ENCODE measurements at regions not wholly inside any gene's neighbourhood (a gene's known extent, or its start where the extent isn't known, plus 50 kb on each side); places are given as distances from the start of the nearest gene placed in this dataset.

- no peak for DNase-seq (ENCODE audit: low read depth)
Measured at GRCh38 chr3:22476976-22477375, 726.0 kb upstream of the ZNF385D start.

- DNase-seq (ENCODE audit: low read depth) = no peak
Measured at GRCh38 chr3:22485954-22486353, 717.2 kb upstream of the UBE2E2 start.

DNA sequence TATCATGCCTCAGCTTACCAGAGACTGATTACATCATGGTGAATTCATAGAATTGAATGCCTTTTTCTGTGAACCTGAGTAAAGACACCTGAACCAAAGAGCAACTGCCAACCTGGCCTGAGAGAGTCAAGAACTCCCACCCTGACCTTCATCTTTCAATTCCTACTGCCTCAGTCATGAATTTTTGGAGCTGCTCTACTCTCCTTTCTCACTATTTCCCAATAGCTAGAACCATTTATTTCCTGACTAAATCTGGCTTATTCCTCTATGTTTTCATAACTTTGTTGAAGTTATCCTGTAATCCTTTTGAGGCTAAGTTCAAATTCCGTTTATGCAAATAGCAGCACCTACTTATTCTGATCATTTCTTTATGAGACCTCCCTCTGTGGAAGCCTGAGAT is 712.4 kb upstream of the UBE2E2 start:
- no peak for DNase-seq (ENCODE audit: low read depth)

DNA sequence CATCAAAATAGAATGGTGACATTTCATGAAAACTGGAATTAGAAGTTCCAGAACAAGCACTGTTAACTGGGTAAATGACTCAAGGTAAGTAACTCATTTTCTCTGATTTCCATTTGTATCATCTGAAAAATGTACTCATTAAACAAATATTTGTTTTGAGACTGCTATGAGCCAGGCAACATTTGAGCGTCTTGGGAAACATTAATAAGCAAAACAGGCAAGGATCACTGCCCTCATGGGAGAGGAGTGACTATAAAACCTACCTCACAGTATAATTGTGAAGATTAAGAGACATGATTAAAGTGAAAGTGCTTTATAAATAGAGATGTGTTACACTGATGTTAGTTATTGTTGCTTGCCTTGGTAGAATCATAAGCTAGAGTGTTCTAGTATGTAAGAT is 711.8 kb upstream of the UBE2E2 start:
- DNase-seq (ENCODE audit: low read depth) = no peak

DNA sequence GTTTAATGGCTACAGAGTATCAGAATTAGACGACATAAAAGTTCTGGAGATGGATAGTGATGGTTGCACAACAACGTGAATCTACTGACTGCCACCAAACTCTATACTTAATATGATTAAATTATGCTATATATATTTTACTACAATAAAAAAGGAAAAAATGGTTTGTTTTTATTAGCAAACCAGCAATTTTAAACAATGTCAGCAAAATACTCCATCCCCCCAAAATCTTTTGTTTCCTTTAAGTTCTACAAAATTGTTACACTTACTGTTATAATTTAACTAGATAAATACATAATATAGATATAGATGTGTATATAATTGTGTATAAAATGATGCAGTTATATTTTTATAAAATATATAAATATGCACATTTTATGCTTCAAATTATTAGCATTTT is 710.8 kb upstream of the UBE2E2 start:
- DNase-seq (ENCODE audit: low read depth) = no peak

GRCh38 chr3:22495241-22495640 is 707.9 kb upstream of the UBE2E2 start:
- DNase-seq (ENCODE audit: low read depth) = no peak

GRCh38 chr3:22495791-22496190 is 707.3 kb upstream of the UBE2E2 start:
- DNase-seq (ENCODE audit: low read depth) = no peak

DNA sequence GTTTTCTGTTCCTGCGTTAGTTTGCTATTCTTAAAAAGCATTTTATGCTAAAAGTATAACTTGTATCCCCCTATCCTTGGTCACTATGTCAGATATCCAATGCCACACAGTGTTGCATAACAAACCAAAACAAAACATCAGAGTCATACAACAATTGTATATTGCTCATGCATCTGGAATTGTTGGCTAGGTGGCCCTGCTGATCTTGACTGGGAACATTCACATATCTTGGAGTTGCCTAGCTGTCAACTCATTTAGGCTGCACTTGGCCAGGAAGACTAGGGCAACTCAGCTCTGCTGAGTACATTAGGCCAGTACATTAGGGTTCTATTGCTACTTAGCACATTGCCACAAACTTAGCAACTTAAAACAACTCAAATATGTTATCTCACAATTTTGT is 706.5 kb upstream of the UBE2E2 start:
- no peak for DNase-seq (ENCODE audit: low read depth)

GRCh38 chr3:22506871-22507270 is 696.3 kb upstream of the UBE2E2 start:
- no peak for DNase-seq (ENCODE audit: low read depth)

DNA sequence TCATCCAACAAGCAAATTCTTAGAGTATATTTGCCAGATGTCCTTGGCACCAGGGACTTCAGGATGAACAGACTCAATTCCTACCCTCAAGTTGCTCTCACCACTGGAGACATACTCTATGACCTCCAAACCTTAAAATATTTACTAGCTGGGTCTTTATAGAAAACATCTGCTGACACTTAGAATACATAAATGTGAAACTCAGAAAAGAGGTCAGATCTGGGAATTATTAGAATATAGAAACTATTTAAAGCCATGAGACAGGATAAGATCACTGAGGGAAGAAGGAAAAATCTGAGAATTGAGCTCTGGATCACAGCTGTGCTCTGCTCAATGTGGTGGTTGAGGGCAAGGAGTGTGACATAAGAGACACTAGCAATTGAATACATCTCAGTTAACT is 695.4 kb upstream of the UBE2E2 start:
- no peak for DNase-seq (ENCODE audit: low read depth)

DNA sequence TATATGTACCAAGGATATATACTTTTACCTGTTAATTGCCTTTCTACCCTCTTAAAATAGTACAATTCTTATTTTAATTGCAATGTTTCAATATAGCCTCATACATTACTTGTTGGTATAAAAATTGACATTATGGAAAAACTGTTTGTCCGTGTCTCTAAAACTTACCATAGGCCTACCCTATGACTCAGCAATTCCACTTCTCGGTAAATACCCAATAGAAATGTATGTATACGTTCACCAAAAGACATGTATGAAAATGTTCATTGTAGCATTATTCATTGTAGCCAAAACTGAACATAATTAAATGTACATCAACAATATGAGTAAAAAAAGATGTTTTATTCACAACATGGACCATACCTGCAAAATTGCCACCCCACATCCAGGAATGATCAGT is 679.2 kb upstream of the UBE2E2 start:
- no peak for DNase-seq (ENCODE audit: low read depth)

GRCh38 chr3:22526266-22526837 is 676.8 kb upstream of the UBE2E2 start:
- DNase-seq (ENCODE audit: low read depth) = no peak

DNA sequence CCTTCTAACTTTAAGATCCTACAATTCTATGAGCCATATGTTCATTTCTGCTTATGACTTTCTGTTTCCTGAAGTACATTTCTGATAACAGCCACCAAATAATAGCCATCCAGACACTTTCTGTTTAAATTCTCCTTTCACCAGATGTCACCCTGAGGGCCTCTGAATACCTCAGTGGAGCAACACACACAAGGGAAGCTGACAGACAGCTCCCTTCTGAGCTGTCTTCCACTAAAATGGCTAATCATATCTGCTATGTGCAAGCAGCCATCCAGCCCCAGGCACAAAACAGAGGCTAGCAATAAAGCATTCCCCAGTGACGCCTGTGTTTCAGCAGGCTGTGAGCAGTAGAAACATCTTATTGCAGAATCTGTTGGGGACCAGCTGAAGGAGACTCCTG is 666.6 kb upstream of the UBE2E2 start:
- no peak for DNase-seq (ENCODE audit: low read depth)

DNA sequence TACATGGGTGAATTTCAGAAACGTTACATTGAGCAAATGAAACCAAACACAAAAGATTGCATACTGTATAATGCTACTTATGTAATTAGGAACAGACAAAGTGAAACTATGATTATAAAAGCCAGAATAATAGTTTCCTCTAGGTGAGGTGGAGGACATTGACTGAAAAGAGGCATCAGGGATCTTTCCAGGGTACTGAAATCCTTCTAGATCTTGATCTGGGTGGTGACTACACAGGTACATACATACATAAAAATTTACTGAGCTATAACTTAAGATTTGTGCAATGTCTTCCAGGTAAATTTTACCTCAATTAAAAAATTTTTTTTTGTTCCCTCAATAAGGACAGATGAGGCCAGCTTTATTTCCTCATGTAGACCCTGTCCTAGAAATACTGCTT is 665.6 kb upstream of the UBE2E2 start:
- no peak for DNase-seq (ENCODE audit: low read depth)

- DNase-seq (ENCODE audit: low read depth) = no peak
Measured at GRCh38 chr3:22542311-22542710, 660.8 kb upstream of the UBE2E2 start.

- DNase-seq (ENCODE audit: low read depth) = no peak
Measured at GRCh38 chr3:22555753-22556435, 647.2 kb upstream of the UBE2E2 start.

- no peak for DNase-seq (ENCODE audit: low read depth)
Measured at GRCh38 chr3:22565393-22565792, 637.7 kb upstream of the UBE2E2 start.

GRCh38 chr3:22568285-22568684 is 634.8 kb upstream of the UBE2E2 start:
- DNase-seq (ENCODE audit: low read depth) = no peak

DNA sequence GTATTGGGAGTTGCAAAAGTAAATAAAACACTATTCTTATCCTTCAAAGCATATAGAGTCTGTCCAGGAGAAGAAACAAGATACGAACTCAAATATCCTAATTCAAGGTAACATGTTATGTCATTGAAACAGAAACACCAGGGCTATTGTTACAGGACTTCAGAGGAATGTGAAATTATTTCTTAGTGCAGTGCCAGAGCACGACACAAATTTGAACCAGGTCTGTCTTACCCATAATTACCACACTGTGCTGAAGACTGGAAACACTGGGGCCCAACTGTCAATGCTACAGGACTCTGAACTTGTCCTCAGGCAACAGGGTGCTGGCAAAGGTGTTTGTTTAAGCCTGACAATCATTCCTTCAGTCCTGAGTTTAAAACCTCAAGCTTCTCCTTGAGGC is 633.6 kb upstream of the UBE2E2 start:
- no peak for DNase-seq (ENCODE audit: low read depth)

- DNase-seq (ENCODE audit: low read depth) = no peak
Measured at GRCh38 chr3:22581007-22581406, 622.1 kb upstream of the UBE2E2 start.

- no peak for DNase-seq (ENCODE audit: low read depth)
Measured at GRCh38 chr3:22582266-22582665, 620.9 kb upstream of the UBE2E2 start.

DNA sequence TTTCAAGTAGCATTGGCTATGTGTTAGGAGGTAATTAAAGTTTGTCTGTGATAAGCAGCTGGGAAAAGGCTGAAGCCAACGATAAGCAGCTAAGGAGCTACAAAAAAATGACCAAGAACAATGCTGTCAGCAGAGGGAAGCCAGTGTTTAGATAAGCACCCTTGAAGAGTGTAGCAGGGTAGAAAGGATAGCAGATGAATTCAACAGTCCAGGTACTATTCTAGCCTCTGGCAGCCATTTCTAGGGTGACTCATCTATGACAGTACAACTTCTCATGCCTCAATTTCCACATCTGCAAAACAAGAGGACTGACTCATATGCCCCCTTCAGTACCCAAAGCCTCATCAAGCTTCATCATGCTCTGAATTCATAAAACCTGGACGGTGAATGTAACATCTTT is 617.6 kb upstream of the UBE2E2 start:
- DNase-seq (ENCODE audit: low read depth) = no peak

DNA sequence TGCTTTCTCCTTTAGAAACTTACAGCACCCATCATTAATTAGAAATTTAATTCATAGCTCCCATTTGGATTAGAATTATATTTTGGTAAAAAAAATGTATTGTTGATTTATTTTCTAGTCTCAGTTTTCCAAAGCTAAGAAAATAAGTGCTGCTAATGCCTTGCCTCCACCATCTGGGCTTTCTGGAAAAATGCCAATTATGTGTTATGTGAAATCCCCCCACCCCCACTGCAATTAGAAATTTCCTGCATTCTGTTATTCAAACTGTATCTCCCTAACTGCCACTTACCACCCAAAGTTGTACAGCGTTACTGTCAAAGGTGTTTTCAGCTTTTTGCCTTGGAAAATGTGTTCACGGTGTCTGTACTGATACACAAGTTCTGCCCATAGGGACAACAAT is 617.2 kb upstream of the UBE2E2 start:
- DNase-seq (ENCODE audit: low read depth) = no peak

DNA sequence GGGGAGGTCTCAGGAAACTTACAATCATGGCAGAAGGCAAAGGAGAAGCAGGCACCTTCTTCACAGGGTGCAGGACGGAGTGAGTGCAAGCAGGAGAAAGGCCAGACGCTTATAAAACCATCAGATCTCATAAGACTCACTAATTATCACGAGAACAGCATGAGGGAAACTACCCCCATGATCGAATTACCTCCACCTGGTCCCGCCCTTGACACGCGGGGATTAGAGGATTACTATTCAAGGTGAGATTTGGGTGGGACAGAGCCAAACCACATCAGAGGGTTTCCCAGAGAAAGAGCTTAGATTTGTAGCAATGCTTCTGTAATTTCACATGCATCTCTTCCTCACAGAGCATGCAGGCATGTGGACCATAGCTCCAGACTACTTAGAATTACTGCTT is 615.7 kb upstream of the UBE2E2 start:
- DNase-seq (ENCODE audit: low read depth) = no peak
